AG09319 (cell line): ENCODE measurements at regions not wholly inside any gene's neighbourhood (a gene's known extent, or its start where the extent isn't known, plus 50 kb on each side); places are given as distances from the start of the nearest gene placed in this dataset.

Experiments
- DNase-seq: peaks from one replicate; pipeline ENCODE4 v3.0.0-alpha.2; 2010; ENCODE audit warnings: low read depth; ENCODE audit errors: extremely low read depth
- TF ChIP-seq, protein P1 (sequence below): IDR thresholded peaks from 2 replicates; pipeline ENCODE4 v1.5.1; 2011; ENCODE audit warnings: low read depth, mild to moderate bottlenecking, inconsistent platforms, low read length, moderate library complexity

DNA sequence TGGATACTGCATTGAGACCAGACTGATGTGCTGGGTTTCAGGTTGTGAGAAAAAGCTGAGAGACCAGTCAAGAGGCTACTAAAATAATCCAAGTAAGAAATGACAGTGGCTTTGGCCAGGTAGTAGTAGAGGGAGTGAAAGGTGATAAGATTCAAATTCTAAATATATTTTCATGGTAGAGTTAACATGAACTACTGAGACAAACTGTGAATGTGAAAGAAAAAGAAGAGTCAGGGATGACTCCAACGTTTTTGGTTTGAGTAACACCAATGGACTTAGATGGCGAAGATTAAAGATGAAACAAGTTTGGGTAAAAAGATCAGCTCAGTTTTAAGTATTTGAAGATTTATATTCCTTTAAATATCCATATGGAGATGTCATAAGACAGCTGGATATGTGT lies 209.4 kb downstream of the ZEB2 start:
- DNase-seq = no peak
- TF ChIP-seq, protein P1, sequence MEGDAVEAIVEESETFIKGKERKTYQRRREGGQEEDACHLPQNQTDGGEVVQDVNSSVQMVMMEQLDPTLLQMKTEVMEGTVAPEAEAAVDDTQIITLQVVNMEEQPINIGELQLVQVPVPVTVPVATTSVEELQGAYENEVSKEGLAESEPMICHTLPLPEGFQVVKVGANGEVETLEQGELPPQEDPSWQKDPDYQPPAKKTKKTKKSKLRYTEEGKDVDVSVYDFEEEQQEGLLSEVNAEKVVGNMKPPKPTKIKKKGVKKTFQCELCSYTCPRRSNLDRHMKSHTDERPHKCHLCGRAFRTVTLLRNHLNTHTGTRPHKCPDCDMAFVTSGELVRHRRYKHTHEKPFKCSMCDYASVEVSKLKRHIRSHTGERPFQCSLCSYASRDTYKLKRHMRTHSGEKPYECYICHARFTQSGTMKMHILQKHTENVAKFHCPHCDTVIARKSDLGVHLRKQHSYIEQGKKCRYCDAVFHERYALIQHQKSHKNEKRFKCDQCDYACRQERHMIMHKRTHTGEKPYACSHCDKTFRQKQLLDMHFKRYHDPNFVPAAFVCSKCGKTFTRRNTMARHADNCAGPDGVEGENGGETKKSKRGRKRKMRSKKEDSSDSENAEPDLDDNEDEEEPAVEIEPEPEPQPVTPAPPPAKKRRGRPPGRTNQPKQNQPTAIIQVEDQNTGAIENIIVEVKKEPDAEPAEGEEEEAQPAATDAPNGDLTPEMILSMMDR = no peak

GRCh38 chr2:144307711-144308110 lies 212.2 kb downstream of the ZEB2 start:
- DNase-seq = no peak
- TF ChIP-seq, protein P1 = no peak

DNA sequence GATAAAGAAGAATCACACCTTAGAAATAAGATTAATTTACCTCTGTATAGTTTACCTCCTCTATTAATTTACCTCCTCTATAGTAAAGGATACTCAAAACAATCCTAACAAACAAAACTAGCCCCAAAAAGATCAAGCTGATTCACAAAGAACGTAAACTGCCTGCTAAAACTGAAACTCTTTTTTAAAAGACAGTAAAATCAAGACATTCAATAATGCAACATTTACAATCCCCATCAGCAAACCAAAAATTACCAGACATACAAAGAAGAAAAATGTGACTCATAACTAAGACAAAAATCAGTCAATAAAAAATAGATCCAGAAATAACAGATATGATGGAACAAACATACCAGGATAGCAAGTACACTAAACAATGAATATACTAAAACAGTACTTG lies 215.7 kb downstream of the ZEB2 start:
- DNase-seq = no peak
- TF ChIP-seq, protein P1 = no peak

DNA sequence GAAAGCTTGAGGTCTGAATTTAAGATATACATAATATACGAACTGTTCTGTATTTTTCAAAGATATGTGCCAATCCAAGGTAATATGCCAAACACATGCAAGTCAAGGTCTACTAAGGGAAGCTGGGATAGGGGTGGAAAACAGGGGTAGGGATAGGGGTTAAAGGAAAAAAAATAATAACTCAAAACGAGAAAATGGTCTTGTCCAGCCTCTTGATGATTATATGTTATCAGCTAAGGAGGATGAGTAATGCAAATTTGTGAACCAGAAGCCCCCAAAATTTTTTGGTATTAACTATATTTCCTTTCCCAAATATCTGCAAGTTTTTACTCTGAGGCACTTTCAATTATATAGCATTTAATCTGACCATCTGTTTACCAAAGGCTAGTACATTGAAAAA lies 219.3 kb downstream of the ZEB2 start:
- TF ChIP-seq, protein P1 = no peak
- DNase-seq = no peak

- DNase-seq = no peak
- TF ChIP-seq, protein P1 = no peak
Measured at GRCh38 chr2:144290276-144290675, 229.6 kb downstream of the ZEB2 start.

DNA sequence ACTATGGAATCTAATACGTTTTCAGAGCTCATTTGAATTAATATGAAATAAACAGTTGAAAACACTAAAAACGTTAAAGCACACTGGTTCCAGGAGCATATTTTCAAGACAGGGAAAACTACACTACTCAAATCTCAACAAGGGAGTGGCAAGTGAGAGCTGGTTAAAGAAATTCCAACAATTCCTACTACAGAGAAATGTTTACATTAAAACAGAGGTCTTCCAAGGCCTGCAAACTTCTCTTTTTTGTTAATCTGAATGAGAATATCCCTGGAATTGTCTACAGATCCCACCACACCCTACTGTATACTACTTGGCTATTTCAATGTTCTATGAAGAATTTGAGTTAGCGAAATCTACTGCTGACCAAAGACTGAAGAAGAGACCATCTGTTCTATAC lies 231.5 kb downstream of the ZEB2 start:
- DNase-seq = no peak
- TF ChIP-seq, protein P1 = no peak

DNA sequence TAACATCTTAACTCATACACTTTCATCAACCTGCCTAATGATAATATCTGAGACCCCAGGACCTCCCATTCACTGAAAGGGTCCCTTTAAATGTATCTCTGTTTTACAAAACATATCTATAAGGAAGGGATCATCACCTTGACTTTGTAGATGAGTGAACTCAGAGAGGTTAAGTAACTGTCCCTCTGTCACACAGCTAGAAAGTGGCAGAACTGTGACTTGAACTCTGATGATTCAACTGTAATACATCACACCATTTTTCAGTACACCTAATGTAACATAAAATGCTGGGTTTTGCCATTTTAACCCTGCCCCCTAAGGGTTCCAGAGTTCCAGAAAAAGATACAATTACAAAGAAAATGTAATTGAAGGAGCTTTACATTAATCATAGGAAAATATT lies 234.6 kb downstream of the ZEB2 start:
- no peak for DNase-seq
- TF ChIP-seq, protein P1 = no peak
